VCaP (cell line): ENCODE measurements at regions not wholly inside any gene's neighbourhood (a gene's known extent, or its start where the extent isn't known, plus 50 kb on each side); places are given as distances from the start of the nearest gene placed in this dataset.

Source experiments
- H3K27ac ChIP-seq: fragments of 450-650 bp; 2 replicates; pipeline ENCODE4 v1.5.1; 2017
- TF ChIP-seq, protein P1 (sequence below): fragments of 450-650 bp; conservative IDR thresholded peaks from 2 replicates; pipeline ENCODE4 v1.5.1; 2017; ENCODE audit warnings: mild to moderate bottlenecking, moderate library complexity

DNA sequence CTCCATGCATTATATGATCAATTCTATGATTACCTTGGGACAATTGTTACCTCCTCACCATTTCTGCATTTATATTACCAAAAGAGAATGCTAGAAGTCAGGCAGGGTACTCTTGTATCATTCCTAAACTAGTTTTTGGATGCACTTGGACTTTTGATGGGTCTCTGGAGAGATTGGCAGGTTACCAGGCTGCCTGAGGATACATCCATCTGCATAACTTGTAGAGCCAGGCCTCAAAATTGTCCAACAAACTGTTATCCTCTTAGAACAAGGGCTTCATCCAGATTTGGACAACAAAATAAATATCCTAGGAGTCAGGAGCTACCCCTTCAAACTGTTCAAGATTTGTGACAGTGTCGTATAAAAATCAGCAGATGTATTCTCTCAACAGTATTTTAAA is 326.1 kb downstream of the IL15 start:
- H3K27ac ChIP-seq, result no peak overlapping the region
- TF ChIP-seq, protein P1, sequence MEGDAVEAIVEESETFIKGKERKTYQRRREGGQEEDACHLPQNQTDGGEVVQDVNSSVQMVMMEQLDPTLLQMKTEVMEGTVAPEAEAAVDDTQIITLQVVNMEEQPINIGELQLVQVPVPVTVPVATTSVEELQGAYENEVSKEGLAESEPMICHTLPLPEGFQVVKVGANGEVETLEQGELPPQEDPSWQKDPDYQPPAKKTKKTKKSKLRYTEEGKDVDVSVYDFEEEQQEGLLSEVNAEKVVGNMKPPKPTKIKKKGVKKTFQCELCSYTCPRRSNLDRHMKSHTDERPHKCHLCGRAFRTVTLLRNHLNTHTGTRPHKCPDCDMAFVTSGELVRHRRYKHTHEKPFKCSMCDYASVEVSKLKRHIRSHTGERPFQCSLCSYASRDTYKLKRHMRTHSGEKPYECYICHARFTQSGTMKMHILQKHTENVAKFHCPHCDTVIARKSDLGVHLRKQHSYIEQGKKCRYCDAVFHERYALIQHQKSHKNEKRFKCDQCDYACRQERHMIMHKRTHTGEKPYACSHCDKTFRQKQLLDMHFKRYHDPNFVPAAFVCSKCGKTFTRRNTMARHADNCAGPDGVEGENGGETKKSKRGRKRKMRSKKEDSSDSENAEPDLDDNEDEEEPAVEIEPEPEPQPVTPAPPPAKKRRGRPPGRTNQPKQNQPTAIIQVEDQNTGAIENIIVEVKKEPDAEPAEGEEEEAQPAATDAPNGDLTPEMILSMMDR, result no peak

- no peak overlapping the region for H3K27ac ChIP-seq
- TF ChIP-seq, protein P1, result no peak
These were observed 335.5 kb downstream of the IL15 start for GRCh38 chr4:141971869-141972268.

- TF ChIP-seq, protein P1, result no peak
- H3K27ac ChIP-seq, result no peak overlapping the region
These were observed 336.6 kb downstream of the IL15 start for GRCh38 chr4:141972950-141973349.
